Superior temporal gyrus (tissue), 1 donor: ENCODE measurements at regions not wholly inside any gene's neighbourhood (a gene's known extent, or its start where the extent isn't known, plus 50 kb on each side); places are given as distances from the start of the nearest gene placed in this dataset.
A peak's percentile ranks its signal among the peaks of the same experiment; 100 is the strongest.
"Not testable (repeated sequence)": the region's sequence is repeated elsewhere in the genome, so short reads cannot be mapped to it uniquely, and the experiment has no call there.

Experiments
- DNase-seq: peaks from one replicate; pipeline ENCODE4 v3.0.0-alpha.2; 2016; ENCODE audit errors: extremely low spot score

- no peak for DNase-seq
These were observed 154.3 kb upstream of the FGF10 start for GRCh38 chr5:44543511-44543910.

DNA sequence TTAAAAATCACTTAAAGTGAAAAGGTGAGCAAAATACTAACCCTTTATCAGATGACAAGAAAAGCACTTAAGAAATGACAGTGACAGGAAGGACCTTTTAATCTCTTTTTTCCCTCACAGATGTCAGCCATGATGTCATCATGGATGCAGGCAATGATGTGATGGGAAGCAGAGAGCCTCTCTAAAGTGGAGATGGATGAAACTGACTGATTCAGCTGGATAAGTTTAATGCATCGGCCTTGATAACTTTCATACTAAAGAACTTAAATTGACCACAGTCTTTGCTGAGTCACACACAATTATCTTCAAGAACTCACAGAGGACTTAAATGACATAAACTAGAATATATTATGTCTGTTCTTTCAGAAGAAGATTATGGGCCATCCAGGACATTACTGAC, 153.2 kb upstream of the FGF10 start:
- no peak for DNase-seq

DNA sequence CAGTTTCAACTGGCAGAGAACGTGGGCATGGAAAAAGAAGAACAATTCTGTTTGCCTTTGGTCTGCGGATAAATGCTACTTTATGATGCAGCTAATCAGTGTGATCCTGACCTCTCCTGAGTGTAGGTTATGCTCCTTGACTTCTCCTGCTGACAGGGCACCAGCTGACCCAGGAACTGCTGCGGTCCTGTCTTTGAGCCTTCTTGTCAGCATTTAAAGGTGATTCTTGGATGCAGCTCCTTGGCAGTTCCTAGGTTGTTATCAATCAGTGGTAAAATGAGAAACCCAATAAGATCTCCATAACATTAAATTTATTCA, 150.3 kb upstream of the FGF10 start:
- DNase-seq: no peak

- DNase-seq: no peak
These were observed 149.8 kb upstream of the FGF10 start for GRCh38 chr5:44538797-44539601.

DNA sequence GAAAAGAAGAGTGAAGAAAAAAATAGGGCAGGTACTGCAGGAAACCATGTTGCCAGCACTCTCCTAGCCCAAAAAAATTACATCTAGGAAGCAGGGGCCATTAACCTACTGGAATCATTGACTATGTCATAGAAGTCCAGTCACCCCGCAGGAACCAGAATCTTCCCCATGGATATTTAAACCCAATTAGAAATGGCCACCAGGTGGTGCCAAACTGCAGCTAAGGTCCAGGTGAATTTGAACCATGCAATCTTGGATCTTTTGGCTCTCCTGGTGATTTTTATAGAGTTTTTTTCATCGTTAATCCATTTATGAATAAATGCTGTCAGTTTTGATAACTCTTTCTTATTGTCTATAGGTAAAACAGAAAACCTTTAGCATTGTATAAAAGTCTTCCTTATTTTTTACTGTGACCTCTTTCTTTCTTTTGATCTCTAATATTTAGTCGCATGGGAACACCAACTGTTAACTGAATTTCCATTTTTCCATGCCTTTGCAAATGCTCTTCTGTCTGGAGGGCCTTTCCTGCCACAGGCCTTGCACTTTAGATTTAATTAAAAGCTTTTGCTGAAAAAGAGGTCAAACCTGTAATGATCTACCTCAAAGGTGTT, 147.5 kb upstream of the FGF10 start:
- peak; percentile 60 for DNase-seq

DNA sequence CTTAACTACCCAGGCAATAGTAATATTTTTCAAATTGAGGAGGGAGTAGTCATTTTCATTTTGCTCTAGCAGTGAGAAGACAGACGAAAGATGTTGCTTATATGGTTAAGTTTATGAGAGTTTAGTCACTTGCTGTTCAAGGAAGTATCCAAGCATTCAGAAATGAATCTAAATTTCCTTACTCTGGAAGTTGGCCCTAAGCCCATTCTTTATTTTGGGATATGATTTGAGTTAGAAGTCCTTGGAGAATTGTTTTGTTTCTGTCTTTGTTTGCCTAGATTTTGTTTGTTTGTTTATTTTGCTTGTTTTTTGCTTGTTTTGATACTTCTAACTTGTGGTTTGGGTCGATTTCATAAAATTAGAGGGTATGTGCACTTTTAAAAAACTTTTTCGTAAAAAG, 146.4 kb upstream of the FGF10 start:
- DNase-seq: no peak

GRCh38 chr5:44532981-44533380, 143.8 kb upstream of the FGF10 start:
- DNase-seq: no peak

DNA sequence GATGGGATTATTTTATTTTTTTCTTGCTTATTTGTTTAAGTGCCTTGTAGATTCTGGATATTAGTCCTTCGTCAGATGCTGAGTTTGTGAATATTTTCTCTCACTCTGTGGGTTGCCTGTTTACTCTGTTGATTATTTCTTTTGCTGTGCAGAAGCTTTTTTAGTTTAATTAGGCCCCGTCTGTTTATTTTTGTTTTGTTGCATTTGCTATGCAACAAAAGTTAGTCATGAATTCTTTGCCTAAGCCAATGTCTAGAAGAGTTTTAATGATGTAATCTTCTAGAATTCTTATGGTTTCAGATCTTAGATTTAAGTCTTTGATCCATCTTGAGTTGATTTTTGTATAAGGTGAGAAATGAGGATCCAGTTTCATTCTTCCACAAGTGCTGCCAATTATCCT, 142.5 kb upstream of the FGF10 start:
- DNase-seq: not testable (repeated sequence)

GRCh38 chr5:44530783-44531182, 141.6 kb upstream of the FGF10 start:
- DNase-seq: not testable (repeated sequence)

DNA sequence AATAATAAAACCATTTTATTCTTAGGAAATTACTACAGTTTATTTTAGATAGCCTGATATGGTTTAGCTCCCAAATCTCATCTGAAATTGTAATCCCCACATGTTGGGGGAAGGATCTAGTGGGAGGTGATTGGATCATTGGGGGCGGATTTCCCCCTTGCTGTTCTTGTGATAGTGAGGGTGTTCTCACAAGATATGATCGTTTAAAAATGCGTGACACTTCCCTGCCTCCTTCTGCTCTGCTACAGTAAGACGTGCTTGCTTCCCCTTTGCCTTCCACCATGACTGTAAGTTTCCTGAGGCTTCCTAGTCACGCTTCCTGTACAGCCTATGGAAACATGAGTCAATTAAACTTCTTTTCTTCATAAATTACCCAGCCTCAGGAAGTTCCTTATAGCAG, 122.4 kb upstream of the FGF10 start:
- no peak for DNase-seq

DNA sequence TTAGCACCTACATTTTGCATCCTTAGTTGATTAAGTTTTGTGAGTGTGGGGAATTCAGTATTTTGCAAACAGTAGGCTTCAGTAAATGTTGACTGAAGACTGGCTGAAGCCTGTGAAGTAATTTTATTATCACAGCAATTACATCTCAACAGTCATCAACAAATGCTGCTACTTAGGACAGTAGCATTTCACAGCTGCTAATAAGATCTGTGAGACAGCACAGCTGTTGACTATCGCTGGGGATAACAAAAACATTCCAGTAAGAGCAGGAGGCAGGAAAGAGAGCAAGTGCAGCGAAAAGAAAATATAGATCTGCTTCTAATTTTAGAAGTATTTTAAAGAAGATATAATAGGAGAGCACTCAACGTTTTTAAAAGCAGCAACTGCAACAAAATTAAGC, 117.3 kb upstream of the FGF10 start:
- DNase-seq: no peak

- no peak for DNase-seq
These were observed 110.2 kb upstream of the FGF10 start for GRCh38 chr5:44499381-44499780.

- DNase-seq: no peak
These were observed 108.4 kb upstream of the FGF10 start for GRCh38 chr5:44497606-44498005.

- DNase-seq: no peak
These were observed 106.1 kb upstream of the FGF10 start for GRCh38 chr5:44495280-44495679.

DNA sequence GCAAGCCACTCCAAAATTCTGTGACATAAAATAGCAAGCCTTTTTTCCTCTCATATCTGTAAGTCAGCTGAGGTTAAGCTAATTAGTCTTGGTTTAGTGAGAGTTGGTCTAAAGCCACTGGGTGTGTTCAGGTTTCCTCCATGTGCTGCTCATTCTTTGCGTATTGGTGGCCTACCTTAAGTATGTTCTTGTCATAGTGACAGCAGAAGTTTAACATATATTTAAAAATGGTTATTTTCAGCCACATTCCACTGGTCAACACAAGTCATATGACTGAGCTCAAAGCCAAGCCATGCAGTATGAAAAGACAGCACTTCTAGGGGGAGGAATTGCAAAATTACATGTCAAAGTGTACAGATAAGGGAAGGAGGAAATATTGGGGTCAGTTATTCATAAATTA, 100.5 kb upstream of the FGF10 start:
- DNase-seq: no peak

GRCh38 chr5:44486591-44486990, 97.4 kb upstream of the FGF10 start:
- DNase-seq: no peak

DNA sequence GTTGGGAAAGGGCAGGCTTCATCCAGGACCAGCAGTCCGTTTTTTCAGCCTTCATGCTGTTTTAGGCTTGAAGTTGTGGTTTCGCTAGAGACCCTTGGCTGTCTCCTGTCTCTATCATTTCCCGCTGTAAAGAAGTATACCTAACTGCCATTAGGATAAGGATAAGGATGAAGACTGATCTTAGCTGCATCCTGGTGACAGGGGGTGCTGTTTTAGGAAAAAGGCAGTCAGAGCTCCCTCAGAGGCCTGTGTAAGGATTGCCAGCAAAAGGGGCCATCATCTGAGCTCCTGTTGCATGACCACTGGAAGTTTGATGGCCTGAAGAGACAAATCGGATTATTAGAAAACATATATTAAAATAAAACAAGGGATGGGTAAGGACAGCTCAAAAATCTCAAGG, 64.8 kb upstream of the FGF10 start:
- no peak for DNase-seq

- no peak for DNase-seq
These were observed 57.2 kb upstream of the FGF10 start for GRCh38 chr5:44446399-44446798.

DNA sequence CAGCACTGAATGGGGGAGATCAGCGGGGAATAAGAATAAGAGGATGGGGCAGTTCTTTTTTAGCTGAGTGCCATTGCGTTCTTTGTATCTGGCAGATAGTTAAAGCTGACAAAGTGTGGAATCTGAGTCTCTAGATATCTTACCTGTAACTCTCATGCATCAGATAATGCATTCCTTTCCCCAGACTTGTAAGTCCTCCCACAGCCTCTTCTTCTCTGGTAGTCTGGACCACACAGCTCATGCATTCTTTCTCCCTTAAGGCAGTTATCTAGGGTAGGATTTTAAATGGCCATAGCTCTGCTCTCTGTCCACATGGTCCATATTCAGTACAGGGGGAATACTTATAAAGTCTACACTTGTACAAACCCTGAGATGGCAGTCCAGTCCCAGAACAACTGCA, 54.0 kb upstream of the FGF10 start:
- DNase-seq: no peak

GRCh38 chr5:44441460-44441859, 52.2 kb upstream of the FGF10 start:
- no peak for DNase-seq

DNA sequence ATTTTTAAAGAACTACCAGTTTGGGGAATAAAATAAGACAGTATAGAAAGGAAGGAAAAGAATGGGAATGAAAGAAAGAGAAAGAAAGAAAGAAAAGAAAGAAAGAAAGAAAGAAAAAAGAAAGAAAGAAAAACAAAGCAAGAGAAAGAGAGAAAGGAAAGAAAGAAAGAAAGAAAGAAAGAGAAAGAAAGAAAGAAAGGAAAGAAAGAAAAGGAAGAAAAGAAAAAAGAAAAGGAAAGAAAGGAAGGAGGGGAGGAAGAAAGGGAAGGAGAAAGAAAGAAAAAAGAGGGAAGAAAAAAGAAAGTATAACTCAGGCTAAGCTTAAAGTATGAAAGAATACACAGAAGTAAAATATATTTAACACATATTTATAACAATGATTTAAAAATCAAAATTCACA, 51.0 kb upstream of the FGF10 start:
- DNase-seq: no peak
